GM13976 (cell line): ENCODE measurements at regions not wholly inside any gene's neighbourhood (a gene's known extent, or its start where the extent isn't known, plus 50 kb on each side); places are given as distances from the start of the nearest gene placed in this dataset.
"Not testable (repeated sequence)": the region's sequence is repeated elsewhere in the genome, so short reads cannot be mapped to it uniquely, and the experiment has no call there.

Experiments used
- DNase-seq: peaks from one replicate; pipeline ENCODE4 v3.0.0; 2012; ENCODE audit warnings: low spot score
- CTCF ChIP-seq: IDR thresholded peaks from 2 replicates; pipeline ENCODE4 v1.5.1; 2012; ENCODE audit warnings: borderline replicate concordance, mild to moderate bottlenecking; ENCODE audit not compliant: insufficient read depth; ENCODE audit errors: extremely low read depth, missing control alignments, control extremely low read depth
- in situ Hi-C: fragments of 300-500 bp; cut with MboI; formaldehyde crosslinking; loops from one replicate; pipeline ENCODE4 v1.12.0; 2022; ENCODE audit warnings: low sequenced_read_pairs, mixed read lengths, inconsistent platforms; ENCODE audit not compliant: unreplicated experiment

- no peak for TF ChIP-seq CTCF
- in situ Hi-C loops: no loop called here
- no peak for DNase-seq
Observed at GRCh38 chr6:6482256-6482655, 106.3 kb upstream of the LY86 start.

GRCh38 chr6:6483168-6483567 is 105.4 kb upstream of the LY86 start:
- TF ChIP-seq CTCF: no peak
- in situ Hi-C loops: no loop called here
- DNase-seq: no peak

GRCh38 chr6:6483733-6484132 is 104.8 kb upstream of the LY86 start:
- TF ChIP-seq CTCF: no peak
- no peak for DNase-seq
- in situ Hi-C loops: no loop called here

GRCh38 chr6:6484681-6485080 is 103.8 kb upstream of the LY86 start:
- TF ChIP-seq CTCF: no peak
- no peak for DNase-seq
- in situ Hi-C loops: no loop called here

GRCh38 chr6:6486595-6486994 is 101.9 kb upstream of the LY86 start:
- no peak for DNase-seq
- in situ Hi-C loops: no loop called here

GRCh38 chr6:6491761-6492160 is 96.8 kb upstream of the LY86 start:
- in situ Hi-C loops: no loop called here
- no peak for DNase-seq
- no peak for TF ChIP-seq CTCF

More at GRCh38 chr6:6486595-6486994, 101.9 kb upstream of the LY86 start:
- no peak for TF ChIP-seq CTCF

GRCh38 chr6:6492675-6493074 is 95.8 kb upstream of the LY86 start:
- no peak for TF ChIP-seq CTCF
- no peak for DNase-seq
- in situ Hi-C loops: no loop called here

GRCh38 chr6:6494139-6494538 is 94.4 kb upstream of the LY86 start:
- DNase-seq, in situ Hi-C loops: not testable (repeated sequence)
